ENCODE measurements at regions not wholly inside any gene's neighbourhood (a gene's known extent, or its start where the extent isn't known, plus 50 kb on each side); places are given as distances from the start of the nearest gene placed in this dataset.

DNA sequence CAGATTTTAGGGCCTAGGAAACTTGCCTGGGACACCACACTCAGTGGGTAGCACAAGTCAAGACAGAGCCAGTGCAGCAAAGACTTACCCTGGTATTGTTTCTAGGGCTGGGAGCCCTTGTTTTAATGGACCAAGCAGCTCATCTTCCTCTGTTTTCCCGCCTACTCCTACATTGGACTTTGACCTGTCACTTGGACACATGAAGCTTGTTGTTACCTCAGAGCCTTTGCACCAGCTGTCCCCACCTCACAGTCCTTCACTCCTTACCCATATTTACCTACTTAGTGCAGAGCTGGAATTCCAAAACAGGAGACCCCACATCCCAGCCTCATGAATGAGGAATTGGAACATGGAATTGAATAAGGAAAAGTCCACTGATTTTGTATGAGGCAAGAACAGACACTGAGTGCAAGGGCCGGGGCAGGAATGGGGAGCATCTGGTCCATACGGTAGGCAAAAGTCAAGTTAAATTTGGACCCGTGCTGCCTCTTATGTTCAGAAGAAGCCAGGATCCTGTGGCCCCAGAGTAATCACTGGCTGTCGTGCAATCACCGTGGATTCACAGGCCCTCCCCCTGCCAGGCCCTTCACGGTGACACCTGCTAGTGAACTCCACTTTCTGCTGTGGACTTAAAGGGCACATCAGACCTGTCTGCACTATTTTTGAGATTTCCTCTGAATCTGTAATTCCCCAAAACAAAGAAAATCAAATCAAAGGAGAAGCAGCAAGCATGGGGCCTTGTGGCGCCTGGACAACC, 236.9 kb upstream of the PMEPA1 start:
- H3K9ac ChIP-seq (ENCODE audit: control insufficient read depth, extremely low read depth, insufficient read depth, low read length) = no peak overlapping the region
- no peaks in the 10 kb centered on the region for H4K20me1 ChIP-seq (ENCODE audit: control insufficient read depth, extremely low read depth, insufficient read depth, low read length)
- no peak for DNase-seq (ENCODE audit: low read depth, low spot score)
- H3K36me3 ChIP-seq (ENCODE audit: control insufficient read depth in 2 of 2, extremely low read depth in 1 of 2, insufficient read depth in 2 of 2, low read length in 2 of 2) = no peaks in the 10 kb centered on the region
- H3K4me2 ChIP-seq (ENCODE audit: control insufficient read depth, extremely low read depth, insufficient read depth, low read depth, low read length) = no peak overlapping the region
- no peak overlapping the region for H3K4me3 ChIP-seq (ENCODE audit: control insufficient read depth in 2 of 3, extremely low read depth in 1 of 3, insufficient read depth in 2 of 3, low read depth in 1 of 3, low read length in 3 of 3)
- H3K27me3 ChIP-seq (ENCODE audit: control insufficient read depth, extremely low read depth, insufficient read depth, low read length) = peaks cover 25% of the 10 kb centered on the region
- dilution Hi-C loops (cut with MboI; ENCODE audit: extremely low pct_ligation_motif_present, low sequenced_read_pairs) = no loop called here
- H2AFZ ChIP-seq (ENCODE audit: control insufficient read depth, low read length) = no peak overlapping the region
- no peaks in the 10 kb centered on the region for H3K4me1 ChIP-seq (ENCODE audit: control insufficient read depth, extremely low read depth, insufficient read depth, low read length)
- H3K9me1 ChIP-seq (ENCODE audit: control insufficient read depth, extremely low read depth, insufficient read depth, low read length) = no peaks in the 10 kb centered on the region
- no peak overlapping the region for H3K27ac ChIP-seq (ENCODE audit: control insufficient read depth, insufficient read depth, low read length)
- TF ChIP-seq, protein P1, sequence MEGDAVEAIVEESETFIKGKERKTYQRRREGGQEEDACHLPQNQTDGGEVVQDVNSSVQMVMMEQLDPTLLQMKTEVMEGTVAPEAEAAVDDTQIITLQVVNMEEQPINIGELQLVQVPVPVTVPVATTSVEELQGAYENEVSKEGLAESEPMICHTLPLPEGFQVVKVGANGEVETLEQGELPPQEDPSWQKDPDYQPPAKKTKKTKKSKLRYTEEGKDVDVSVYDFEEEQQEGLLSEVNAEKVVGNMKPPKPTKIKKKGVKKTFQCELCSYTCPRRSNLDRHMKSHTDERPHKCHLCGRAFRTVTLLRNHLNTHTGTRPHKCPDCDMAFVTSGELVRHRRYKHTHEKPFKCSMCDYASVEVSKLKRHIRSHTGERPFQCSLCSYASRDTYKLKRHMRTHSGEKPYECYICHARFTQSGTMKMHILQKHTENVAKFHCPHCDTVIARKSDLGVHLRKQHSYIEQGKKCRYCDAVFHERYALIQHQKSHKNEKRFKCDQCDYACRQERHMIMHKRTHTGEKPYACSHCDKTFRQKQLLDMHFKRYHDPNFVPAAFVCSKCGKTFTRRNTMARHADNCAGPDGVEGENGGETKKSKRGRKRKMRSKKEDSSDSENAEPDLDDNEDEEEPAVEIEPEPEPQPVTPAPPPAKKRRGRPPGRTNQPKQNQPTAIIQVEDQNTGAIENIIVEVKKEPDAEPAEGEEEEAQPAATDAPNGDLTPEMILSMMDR (optimal IDR thresholded peaks at IDR 0.05 in 1 of 3, IDR thresholded peaks at IDR 0.05 in 1 of 3, conservative IDR thresholded peaks at IDR 0.05 in 1 of 3; ENCODE audit: extremely low read depth in 1 of 3, insufficient read depth in 2 of 3, low read length in 3 of 3) = no peak
- no peak for TF ChIP-seq EZH2 (IDR thresholded peaks at IDR 0.05; ENCODE audit: low read length)
- no peaks in the 10 kb centered on the region for H3K79me2 ChIP-seq (ENCODE audit: control insufficient read depth, insufficient read depth, low read length)
- FAIRE-seq = no peak
- H3K9me3 ChIP-seq (ENCODE audit: control insufficient read depth, low read depth, low read length) = no peaks in the 10 kb centered on the region

DNA sequence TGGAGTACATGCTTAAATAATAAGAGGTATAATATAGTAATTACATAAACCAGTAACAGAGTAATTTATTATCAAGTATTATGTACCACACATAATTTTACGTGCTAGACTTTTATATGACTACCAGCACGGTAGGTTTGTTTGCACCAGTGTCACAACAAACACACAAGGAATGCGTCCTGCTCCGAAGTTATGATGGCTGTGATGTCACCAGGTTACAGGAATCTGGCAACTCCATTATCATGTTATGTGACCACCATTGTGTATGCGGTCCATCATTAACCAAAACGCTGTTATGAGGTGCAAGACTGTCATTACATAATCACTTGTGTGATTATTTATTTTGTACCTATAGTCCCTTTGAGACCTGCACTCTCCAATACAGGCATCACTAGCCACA, 235.2 kb upstream of the PMEPA1 start:
- no peaks in the 10 kb centered on the region for H3K4me1 ChIP-seq (ENCODE audit: control insufficient read depth, extremely low read depth, insufficient read depth, low read length)
- no peaks in the 10 kb centered on the region for H3K9me1 ChIP-seq (ENCODE audit: control insufficient read depth, extremely low read depth, insufficient read depth, low read length)
- H2AFZ ChIP-seq (ENCODE audit: control insufficient read depth, low read length) = no peak overlapping the region
- H3K4me3 ChIP-seq (ENCODE audit: control insufficient read depth in 2 of 3, extremely low read depth in 1 of 3, insufficient read depth in 2 of 3, low read depth in 1 of 3, low read length in 3 of 3) = no peak overlapping the region
- H3K27me3 ChIP-seq (ENCODE audit: control insufficient read depth, extremely low read depth, insufficient read depth, low read length) = peaks cover 37% of the 10 kb centered on the region
- H3K79me2 ChIP-seq (ENCODE audit: control insufficient read depth, insufficient read depth, low read length) = no peaks in the 10 kb centered on the region
- dilution Hi-C loops (cut with MboI; ENCODE audit: extremely low pct_ligation_motif_present, low sequenced_read_pairs) = no loop called here
- no peaks in the 10 kb centered on the region for H3K9me3 ChIP-seq (ENCODE audit: control insufficient read depth, low read depth, low read length)
- no peak for DNase-seq (ENCODE audit: low read depth, low spot score)
- H3K4me2 ChIP-seq (ENCODE audit: control insufficient read depth, extremely low read depth, insufficient read depth, low read depth, low read length) = no peak overlapping the region
- no peaks in the 10 kb centered on the region for H3K36me3 ChIP-seq (ENCODE audit: control insufficient read depth in 2 of 2, extremely low read depth in 1 of 2, insufficient read depth in 2 of 2, low read length in 2 of 2)
- FAIRE-seq = no peak
- no peak overlapping the region for H3K27ac ChIP-seq (ENCODE audit: control insufficient read depth, insufficient read depth, low read length)
- no peaks in the 10 kb centered on the region for H4K20me1 ChIP-seq (ENCODE audit: control insufficient read depth, extremely low read depth, insufficient read depth, low read length)
- no peak for TF ChIP-seq EZH2 (IDR thresholded peaks at IDR 0.05; ENCODE audit: low read length)
- TF ChIP-seq, protein P1 (optimal IDR thresholded peaks at IDR 0.05 in 1 of 3, IDR thresholded peaks at IDR 0.05 in 1 of 3, conservative IDR thresholded peaks at IDR 0.05 in 1 of 3; ENCODE audit: extremely low read depth in 1 of 3, insufficient read depth in 2 of 3, low read length in 3 of 3) = no peak
- no peak overlapping the region for H3K9ac ChIP-seq (ENCODE audit: control insufficient read depth, extremely low read depth, insufficient read depth, low read length)
